Lower lobe of right lung (tissue), 2 donors: ENCODE measurements at regions not wholly inside any gene's neighbourhood (a gene's known extent, or its start where the extent isn't known, plus 50 kb on each side); places are given as distances from the start of the nearest gene placed in this dataset.

Experiments
- ATAC-seq, 2 donors: fragments of 200-7000 bp; cut with Tn5 transposase; one replicate each; pipeline ENCODE4 v1.9.1; 2020 to 2022; ENCODE audit warnings: mild to moderate bottlenecking in 2 of 2, moderate library complexity in 2 of 2
- DNase-seq: peaks from one replicate; pipeline ENCODE4 v3.0.0-alpha.2; 2020
- H3K27ac ChIP-seq: fragments of 200-600 bp; one replicate; pipeline ENCODE4 v1.8.0; 2022
- H3K27me3 ChIP-seq: fragments of 200-600 bp; one replicate; pipeline ENCODE4 v1.8.0; 2022; ENCODE audit warnings: low read depth
- H3K36me3 ChIP-seq: fragments of 200-600 bp; one replicate; pipeline ENCODE4 v1.8.0; 2022; ENCODE audit warnings: mild to moderate bottlenecking
- H3K4me1 ChIP-seq: fragments of 200-600 bp; one replicate; pipeline ENCODE4 v1.8.0; 2022
- H3K4me3 ChIP-seq: fragments of 200-600 bp; one replicate; pipeline ENCODE4 v1.8.0; 2022; ENCODE audit warnings: mild to moderate bottlenecking
- H3K9me3 ChIP-seq: fragments of 200-600 bp; one replicate; pipeline ENCODE4 v1.8.0; 2022
- intact Hi-C: fragments of 100-400 bp; cut with DNase I; formaldehyde crosslinking; loops from one replicate; pipeline ENCODE4 v1.11.0; 2022
- TF ChIP-seq, protein P1 (sequence below): fragments of 200-600 bp; IDR thresholded peaks from one replicate; pipeline ENCODE4 v1.8.0; 2022; ENCODE audit warnings: antibody characterized with exemption, mild to moderate bottlenecking
- donor health status: DM: no; HTN: yes; CAD: no; lungs with severe emphysema.

DNA sequence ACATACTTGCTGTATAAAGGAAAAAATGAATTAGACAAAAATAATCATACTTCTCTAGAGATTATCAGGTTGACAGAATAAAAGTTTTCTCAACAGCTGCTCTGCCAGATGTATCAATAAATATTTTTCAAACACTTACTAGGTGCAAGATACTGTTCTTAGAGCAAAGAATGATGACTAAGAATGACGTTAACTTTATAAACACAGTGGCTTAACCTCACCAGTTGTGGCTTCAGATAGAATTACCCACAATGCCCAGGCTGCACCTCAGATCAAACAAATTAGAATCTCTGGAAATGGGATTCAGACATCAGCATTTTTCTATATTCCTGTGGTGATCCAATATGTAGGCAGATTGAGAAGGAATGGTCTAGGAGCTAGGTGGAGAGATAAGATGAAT is 422.4 kb upstream of the ATP11B start:
- H3K27me3 ChIP-seq, result no peaks in the 10 kb centered on the region
- ATAC-seq (no peak), DNase-seq (no peak)
- no peaks in the 10 kb centered on the region for H3K9me3 ChIP-seq
- no peak overlapping the region for H3K4me3 ChIP-seq
- H3K4me1 ChIP-seq, result no peaks in the 10 kb centered on the region
- TF ChIP-seq, protein P1, sequence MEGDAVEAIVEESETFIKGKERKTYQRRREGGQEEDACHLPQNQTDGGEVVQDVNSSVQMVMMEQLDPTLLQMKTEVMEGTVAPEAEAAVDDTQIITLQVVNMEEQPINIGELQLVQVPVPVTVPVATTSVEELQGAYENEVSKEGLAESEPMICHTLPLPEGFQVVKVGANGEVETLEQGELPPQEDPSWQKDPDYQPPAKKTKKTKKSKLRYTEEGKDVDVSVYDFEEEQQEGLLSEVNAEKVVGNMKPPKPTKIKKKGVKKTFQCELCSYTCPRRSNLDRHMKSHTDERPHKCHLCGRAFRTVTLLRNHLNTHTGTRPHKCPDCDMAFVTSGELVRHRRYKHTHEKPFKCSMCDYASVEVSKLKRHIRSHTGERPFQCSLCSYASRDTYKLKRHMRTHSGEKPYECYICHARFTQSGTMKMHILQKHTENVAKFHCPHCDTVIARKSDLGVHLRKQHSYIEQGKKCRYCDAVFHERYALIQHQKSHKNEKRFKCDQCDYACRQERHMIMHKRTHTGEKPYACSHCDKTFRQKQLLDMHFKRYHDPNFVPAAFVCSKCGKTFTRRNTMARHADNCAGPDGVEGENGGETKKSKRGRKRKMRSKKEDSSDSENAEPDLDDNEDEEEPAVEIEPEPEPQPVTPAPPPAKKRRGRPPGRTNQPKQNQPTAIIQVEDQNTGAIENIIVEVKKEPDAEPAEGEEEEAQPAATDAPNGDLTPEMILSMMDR, result no peak
- no peaks in the 10 kb centered on the region for H3K36me3 ChIP-seq
- H3K27ac ChIP-seq, result no peak overlapping the region
- intact Hi-C loops, result no loop called here

DNA sequence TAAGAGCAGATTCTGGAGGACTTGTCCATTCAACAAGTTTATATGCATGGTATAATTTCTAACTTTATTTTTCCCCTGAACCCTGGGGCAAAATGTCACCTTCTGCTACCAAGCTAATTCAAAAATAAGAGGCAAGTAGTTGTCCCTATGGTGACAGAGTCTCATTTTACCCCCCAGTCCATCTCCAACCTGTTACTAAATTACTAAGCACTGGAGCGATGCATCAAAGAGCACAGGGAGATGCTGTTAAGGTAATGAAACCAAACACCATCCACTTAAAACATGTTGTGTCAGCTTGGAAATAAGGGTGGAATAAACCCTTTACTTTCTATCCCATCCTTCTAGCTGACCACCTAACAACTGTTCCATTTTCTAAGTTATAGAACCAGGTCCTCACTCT is 417.4 kb upstream of the ATP11B start:
- H3K4me1 ChIP-seq, result no peaks in the 10 kb centered on the region
- H3K36me3 ChIP-seq, result no peaks in the 10 kb centered on the region
- H3K9me3 ChIP-seq, result no peaks in the 10 kb centered on the region
- ATAC-seq (no peak), DNase-seq (no peak)
- H3K4me3 ChIP-seq, result no peak overlapping the region
- H3K27me3 ChIP-seq, result no peaks in the 10 kb centered on the region
- intact Hi-C loops, result no loop called here
- H3K27ac ChIP-seq, result no peak overlapping the region
- TF ChIP-seq, protein P1, result no peak

DNA sequence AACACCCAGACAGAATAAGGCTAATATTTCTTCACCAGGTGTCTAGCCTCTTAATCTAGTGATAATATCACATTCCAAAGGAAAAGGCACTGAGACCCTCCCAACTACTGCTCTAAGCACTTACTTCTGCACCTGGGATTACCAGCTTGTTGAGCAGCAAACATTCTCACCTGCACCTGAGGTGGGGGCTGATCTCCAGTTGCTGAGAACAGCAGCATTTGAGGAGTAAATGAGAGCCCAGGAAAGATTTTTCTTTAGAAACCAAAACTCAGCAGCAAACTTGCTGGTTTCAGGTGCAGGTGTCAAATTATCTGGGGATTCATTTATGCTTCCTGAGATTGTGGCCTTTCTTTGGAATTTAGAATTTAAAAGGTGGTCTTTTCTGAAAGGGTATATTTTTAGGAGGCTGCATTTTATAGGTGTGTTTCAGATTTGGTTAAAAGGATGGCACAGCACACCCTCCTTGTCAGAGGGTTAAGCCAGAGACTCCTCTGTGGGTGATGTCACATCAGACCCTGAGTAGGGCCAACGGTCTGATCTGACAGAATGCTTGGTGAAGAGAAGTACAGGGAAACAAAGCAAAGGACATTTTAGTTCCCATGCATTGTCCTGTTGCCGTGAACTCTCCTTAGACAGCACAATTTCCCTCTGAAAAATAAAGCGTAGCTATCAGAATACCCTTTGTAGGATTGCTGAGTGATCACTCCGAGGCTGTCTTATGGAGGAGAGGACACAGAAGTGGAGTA is 411.0 kb upstream of the ATP11B start:
- DNase-seq (no peak), ATAC-seq (no peak)
- Histone ChIP-seq H3K36me3 (no peaks in the 10 kb centered on the region), H3K4me1 (no peaks in the 10 kb centered on the region), H3K27me3 (no peaks in the 10 kb centered on the region), H3K4me3 (no peak overlapping the region), H3K27ac (no peak overlapping the region), H3K9me3 (no peaks in the 10 kb centered on the region)
- intact Hi-C loops, result no loop called here
- TF ChIP-seq, protein P1, result no peak

DNA sequence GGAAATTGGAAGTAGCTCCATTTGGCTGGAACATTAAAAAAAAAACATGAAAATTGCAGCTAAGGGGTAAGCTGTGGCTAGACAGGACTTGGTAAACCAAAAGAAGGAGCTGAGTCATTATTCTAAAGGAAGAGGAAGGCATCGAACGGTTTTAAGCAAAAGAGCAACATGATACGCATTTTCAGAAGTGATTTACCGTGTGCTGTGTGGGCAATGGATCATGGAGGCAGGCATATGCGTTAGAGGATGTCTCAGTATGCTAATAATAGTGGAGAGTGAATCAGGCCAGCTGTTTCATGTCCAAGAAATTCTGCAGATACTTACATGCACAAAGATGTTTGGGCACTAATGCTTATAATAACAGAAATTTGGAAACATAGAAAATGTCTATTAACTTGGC is 409.1 kb upstream of the ATP11B start:
- intact Hi-C loops, result no loop called here
- no peak for DNase-seq
- H3K9me3 ChIP-seq, result no peaks in the 10 kb centered on the region
- H3K4me1 ChIP-seq, result no peaks in the 10 kb centered on the region
- no peaks in the 10 kb centered on the region for H3K27me3 ChIP-seq
- ATAC-seq, result no peak
- no peaks in the 10 kb centered on the region for H3K36me3 ChIP-seq
- no peak overlapping the region for H3K27ac ChIP-seq
- H3K4me3 ChIP-seq, result no peak overlapping the region
- TF ChIP-seq, protein P1, result no peak

DNA sequence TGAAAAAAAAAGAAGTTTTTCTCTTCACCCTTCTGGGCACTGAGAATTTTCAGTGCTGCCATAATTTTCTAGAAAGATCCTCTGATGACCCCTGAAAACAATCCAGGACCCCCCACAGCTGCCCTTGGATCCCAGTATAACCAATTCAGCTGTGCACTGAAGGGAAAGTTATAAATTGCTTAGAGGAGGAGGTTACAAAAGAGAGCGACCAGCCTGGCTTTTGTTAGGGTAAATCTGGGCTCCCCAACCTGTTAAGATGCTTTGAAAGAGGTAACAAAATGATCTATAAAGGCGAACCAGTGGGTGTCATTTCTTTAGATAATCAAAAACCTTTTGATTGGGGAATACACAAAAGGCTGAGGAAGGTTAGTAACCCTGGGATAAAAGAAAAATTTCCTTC is 407.9 kb upstream of the ATP11B start:
- Histone ChIP-seq H3K9me3 (no peaks in the 10 kb centered on the region), H3K4me3 (no peak overlapping the region), H3K36me3 (no peaks in the 10 kb centered on the region), H3K4me1 (no peaks in the 10 kb centered on the region), H3K27ac (no peak overlapping the region), H3K27me3 (no peaks in the 10 kb centered on the region)
- TF ChIP-seq, protein P1, result no peak
- ATAC-seq (no peak), DNase-seq (no peak)
- intact Hi-C loops, result no loop called here
